ENCODE measurements at regions not wholly inside any gene's neighbourhood (a gene's known extent, or its start where the extent isn't known, plus 50 kb on each side); places are given as distances from the start of the nearest gene placed in this dataset.

DNA sequence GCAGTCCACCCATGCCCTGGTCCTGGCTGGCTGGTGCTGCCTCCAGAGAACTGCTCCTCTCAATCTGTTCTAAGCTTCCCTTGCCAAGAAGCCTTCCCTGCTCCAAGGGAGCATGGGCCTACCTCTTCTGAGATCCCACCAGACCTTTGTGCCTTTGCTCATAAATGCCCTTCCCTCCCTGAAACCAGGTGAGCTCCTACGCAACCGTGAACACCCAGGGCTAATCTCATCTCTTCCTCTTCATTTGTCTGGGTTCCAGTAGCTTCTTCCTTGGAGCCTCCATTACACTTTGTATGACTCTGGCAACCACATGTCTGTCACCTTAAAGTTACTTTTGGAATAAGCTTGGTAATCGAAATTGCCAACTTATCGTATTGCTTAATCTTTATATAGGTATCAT, 270.6 kb downstream of the PBX3 start:
- H3K27ac ChIP-seq: no peak overlapping the region
- H3K4me3 ChIP-seq (IDR thresholded peaks at IDR 0.05; ENCODE audit: insufficient read depth, low read depth, low read length): no peak overlapping the region
- TF ChIP-seq CTCF (conservative IDR thresholded peaks at IDR 0.05; ENCODE audit: low read depth, low read length): no peak
- no peak overlapping the region for H2AFZ ChIP-seq (ENCODE audit: low read depth)
- H3K4me2 ChIP-seq: no peak overlapping the region
- no peaks in the 10 kb centered on the region for H3K36me3 ChIP-seq (ENCODE audit: insufficient read depth)
- H4K20me1 ChIP-seq (ENCODE audit: insufficient read depth): no peaks in the 10 kb centered on the region
- H3K4me1 ChIP-seq (ENCODE audit: low read depth, poor library complexity, severe bottlenecking): no peaks in the 10 kb centered on the region
- no peaks in the 10 kb centered on the region for H3K79me2 ChIP-seq (ENCODE audit: insufficient read depth, low read depth)
- no peak overlapping the region for H3K9ac ChIP-seq
- H3K27me3 ChIP-seq (ENCODE audit: insufficient read depth, low read depth): no peaks in the 10 kb centered on the region

DNA sequence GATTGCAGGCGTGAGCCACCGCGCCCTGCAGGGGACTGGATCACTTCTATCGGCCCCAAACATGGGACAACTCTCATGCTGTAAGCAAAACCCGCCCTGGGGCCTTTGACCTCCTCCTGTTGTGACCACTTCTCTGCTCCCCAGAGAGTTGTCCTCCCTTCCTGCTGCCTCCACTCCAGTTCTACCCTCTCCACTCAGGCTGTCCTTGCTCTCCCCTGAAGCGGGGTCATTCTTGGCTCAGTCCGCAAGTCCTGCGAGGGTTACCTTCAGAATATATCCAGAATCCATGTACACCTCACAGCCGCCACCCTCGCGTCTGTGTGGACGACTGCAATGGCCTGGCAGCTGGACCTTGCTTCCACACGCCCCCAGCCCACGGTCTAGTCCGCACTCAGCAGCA, 273.7 kb downstream of the PBX3 start:
- H3K27ac ChIP-seq: no peak overlapping the region
- no peaks in the 10 kb centered on the region for H3K79me2 ChIP-seq (ENCODE audit: insufficient read depth, low read depth)
- H3K9ac ChIP-seq: no peak overlapping the region
- H4K20me1 ChIP-seq (ENCODE audit: insufficient read depth): no peaks in the 10 kb centered on the region
- no peaks in the 10 kb centered on the region for H3K36me3 ChIP-seq (ENCODE audit: insufficient read depth)
- no peak for TF ChIP-seq CTCF (conservative IDR thresholded peaks at IDR 0.05; ENCODE audit: low read depth, low read length)
- no peaks in the 10 kb centered on the region for H3K4me1 ChIP-seq (ENCODE audit: low read depth, poor library complexity, severe bottlenecking)
- H3K27me3 ChIP-seq (ENCODE audit: insufficient read depth, low read depth): no peaks in the 10 kb centered on the region
- no peak overlapping the region for H3K4me3 ChIP-seq (IDR thresholded peaks at IDR 0.05; ENCODE audit: insufficient read depth, low read depth, low read length)
- H3K4me2 ChIP-seq: no peak overlapping the region
- no peak overlapping the region for H2AFZ ChIP-seq (ENCODE audit: low read depth)

- TF ChIP-seq CTCF (conservative IDR thresholded peaks at IDR 0.05; ENCODE audit: low read depth, low read length): no peak
- Histone ChIP-seq H3K36me3 (ENCODE audit: insufficient read depth) (no peaks in the 10 kb centered on the region), H3K4me2 (no peak overlapping the region), H4K20me1 (ENCODE audit: insufficient read depth) (no peaks in the 10 kb centered on the region), H3K9ac (no peak overlapping the region), H3K4me3 (IDR thresholded peaks at IDR 0.05; ENCODE audit: insufficient read depth, low read depth, low read length) (no peak overlapping the region), H3K79me2 (ENCODE audit: insufficient read depth, low read depth) (no peaks in the 10 kb centered on the region), H3K27ac (no peak overlapping the region), H3K4me1 (ENCODE audit: low read depth, poor library complexity, severe bottlenecking) (no peaks in the 10 kb centered on the region), H3K27me3 (ENCODE audit: insufficient read depth, low read depth) (no peaks in the 10 kb centered on the region), H2AFZ (ENCODE audit: low read depth) (no peak overlapping the region)
Observed at GRCh38 chr9:126023962-126024361, 276.8 kb downstream of the PBX3 start.

- H3K36me3 ChIP-seq (ENCODE audit: insufficient read depth): no peaks in the 10 kb centered on the region
- H3K27me3 ChIP-seq (ENCODE audit: insufficient read depth, low read depth): no peaks in the 10 kb centered on the region
- H3K4me3 ChIP-seq (IDR thresholded peaks at IDR 0.05; ENCODE audit: insufficient read depth, low read depth, low read length): no peak overlapping the region
- no peak overlapping the region for H3K27ac ChIP-seq
- H2AFZ ChIP-seq (ENCODE audit: low read depth): no peak overlapping the region
- H3K9ac ChIP-seq: no peak overlapping the region
- TF ChIP-seq CTCF (conservative IDR thresholded peaks at IDR 0.05; ENCODE audit: low read depth, low read length): no peak
- no peaks in the 10 kb centered on the region for H4K20me1 ChIP-seq (ENCODE audit: insufficient read depth)
- no peaks in the 10 kb centered on the region for H3K79me2 ChIP-seq (ENCODE audit: insufficient read depth, low read depth)
- H3K4me2 ChIP-seq: no peak overlapping the region
- H3K4me1 ChIP-seq (ENCODE audit: low read depth, poor library complexity, severe bottlenecking): no peaks in the 10 kb centered on the region
Observed at GRCh38 chr9:126024581-126025230, 277.5 kb downstream of the PBX3 start.
